ENCODE measurements at regions not wholly inside any gene's neighbourhood (a gene's known extent, or its start where the extent isn't known, plus 50 kb on each side); places are given as distances from the start of the nearest gene placed in this dataset.

DNA sequence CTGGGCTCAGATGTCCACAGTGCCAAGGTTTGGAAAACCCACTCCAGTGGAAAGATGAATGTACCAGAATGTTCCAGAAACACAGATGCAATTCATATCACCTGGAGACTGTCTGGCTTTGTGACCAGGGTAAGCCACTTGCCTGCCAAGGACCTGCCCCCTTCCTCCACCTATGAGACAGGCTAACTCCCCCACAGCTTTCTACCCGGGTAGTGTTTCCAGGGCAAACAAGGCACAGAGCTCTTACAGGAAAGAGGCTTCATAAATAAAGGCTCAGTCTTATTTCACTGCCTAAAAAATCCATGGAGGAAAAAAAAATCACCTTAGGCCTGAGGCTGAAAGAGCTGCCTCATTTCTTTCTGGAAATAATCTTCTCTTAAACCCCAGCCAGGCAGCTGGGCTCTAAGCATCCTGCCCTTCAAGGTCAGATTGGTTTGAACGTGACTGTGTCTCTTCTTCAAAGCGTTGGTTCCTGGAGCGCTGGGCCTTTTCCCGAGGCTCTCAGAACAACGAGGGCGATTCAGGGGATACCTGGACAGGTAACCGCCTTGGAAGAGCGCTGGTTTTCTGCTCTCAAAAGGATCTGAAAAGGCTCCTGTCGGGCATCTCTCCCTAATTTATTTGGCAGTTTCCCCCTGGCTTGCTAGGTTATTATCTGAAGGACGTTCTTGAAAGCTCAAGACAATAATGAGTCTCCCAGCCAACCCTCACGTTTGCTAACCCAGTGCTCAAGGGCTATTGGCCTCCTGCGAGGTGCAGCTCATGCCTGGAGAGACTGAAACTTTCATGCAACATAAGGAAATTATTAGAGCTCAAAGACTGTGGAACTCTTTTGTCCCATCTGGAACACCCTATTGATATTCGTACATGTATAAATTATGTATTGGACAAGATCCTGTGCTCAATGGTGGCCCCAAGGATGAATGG lies 199.2 kb upstream of the PMEPA1 start:
- Histone ChIP-seq H3K4me1 (ENCODE audit: insufficient read depth, low read length) (no peaks in the 10 kb centered on the region), H3K9me3 (ENCODE audit: insufficient read depth, low read depth, low read length) (no peaks in the 10 kb centered on the region), H3K4me3 (ENCODE audit: low read length) (no peak overlapping the region), H3K27me3 (ENCODE audit: insufficient read depth, low read length) (no peaks in the 10 kb centered on the region), H3K27ac (ENCODE audit: low read length) (no peak overlapping the region), H3K9ac (ENCODE audit: low read depth, low read length) (no peak overlapping the region), H3K36me3 (ENCODE audit: insufficient read depth, low read depth, low read length) (no peaks in the 10 kb centered on the region)

DNA sequence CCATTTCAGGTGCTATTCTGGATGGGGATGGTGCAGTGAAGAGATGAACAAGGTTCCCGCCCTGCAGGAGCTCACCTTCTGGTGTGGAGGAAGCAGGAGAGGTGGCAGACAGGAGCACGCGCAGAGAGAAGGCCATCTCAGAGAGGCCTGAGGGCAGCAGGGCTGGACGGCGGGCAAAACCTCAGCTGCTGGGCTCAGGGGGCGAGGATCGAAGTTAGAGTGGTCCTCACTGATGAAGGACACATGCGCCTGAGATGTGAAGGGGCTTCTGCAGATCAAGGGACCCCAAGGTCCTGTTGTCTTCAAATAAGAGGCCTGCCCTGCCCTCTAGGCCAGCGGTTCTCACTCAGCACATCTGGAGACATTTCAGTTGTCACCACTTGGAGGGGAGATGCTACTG lies 198.4 kb upstream of the PMEPA1 start:
- H3K4me1 ChIP-seq (ENCODE audit: insufficient read depth, low read length): no peaks in the 10 kb centered on the region
- H3K4me3 ChIP-seq (ENCODE audit: low read length): no peak overlapping the region
- H3K9ac ChIP-seq (ENCODE audit: low read depth, low read length): no peak overlapping the region
- no peaks in the 10 kb centered on the region for H3K27me3 ChIP-seq (ENCODE audit: insufficient read depth, low read length)
- no peaks in the 10 kb centered on the region for H3K36me3 ChIP-seq (ENCODE audit: insufficient read depth, low read depth, low read length)
- H3K9me3 ChIP-seq (ENCODE audit: insufficient read depth, low read depth, low read length): no peaks in the 10 kb centered on the region
- no peak overlapping the region for H3K27ac ChIP-seq (ENCODE audit: low read length)

DNA sequence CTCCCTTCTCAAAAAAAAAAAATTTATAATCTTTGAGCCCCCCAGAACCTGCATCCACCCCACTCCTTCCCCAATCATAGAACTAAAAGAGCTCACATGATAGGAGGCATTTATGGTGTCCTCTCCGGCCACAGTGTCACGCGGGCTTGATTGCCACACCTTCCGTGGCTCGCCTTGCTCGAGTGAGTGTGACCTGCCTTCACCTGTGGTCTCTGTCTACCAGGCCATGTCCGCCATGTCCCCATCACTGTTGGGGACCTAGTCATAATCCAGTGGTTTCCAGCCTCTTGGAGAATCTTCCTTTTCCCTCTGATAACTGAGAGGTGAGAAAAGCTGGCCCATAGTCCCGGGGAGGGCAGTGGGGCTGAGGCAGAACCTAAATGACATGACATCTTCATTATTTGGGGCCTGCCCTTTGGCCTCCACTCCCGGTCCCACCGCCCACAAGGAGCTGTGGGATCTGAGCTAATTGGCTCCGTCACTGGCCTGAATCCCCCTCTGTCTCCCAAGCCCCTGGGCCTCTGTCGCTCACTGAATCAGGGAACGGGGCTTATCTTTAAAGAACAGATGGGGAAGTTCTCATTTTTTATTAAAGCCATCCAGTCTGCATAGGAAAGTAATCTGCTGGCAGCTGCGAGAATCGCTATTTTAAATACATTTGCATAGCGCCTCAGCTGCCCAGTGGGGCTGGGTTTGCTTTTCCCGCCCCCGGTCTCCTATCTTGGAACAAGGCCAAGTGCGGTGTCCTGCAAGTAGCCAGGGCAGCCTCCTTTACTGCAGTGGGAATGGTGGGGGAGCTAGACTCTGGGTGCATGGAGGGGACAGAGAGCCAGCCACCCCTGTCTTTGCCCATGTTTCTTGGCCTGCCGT lies 197.6 kb upstream of the PMEPA1 start:
- H3K9me3 ChIP-seq (ENCODE audit: insufficient read depth, low read depth, low read length): no peaks in the 10 kb centered on the region
- H3K27me3 ChIP-seq (ENCODE audit: insufficient read depth, low read length): no peaks in the 10 kb centered on the region
- H3K4me3 ChIP-seq (ENCODE audit: low read length): no peak overlapping the region
- no peak overlapping the region for H3K9ac ChIP-seq (ENCODE audit: low read depth, low read length)
- H3K4me1 ChIP-seq (ENCODE audit: insufficient read depth, low read length): no peaks in the 10 kb centered on the region
- no peak overlapping the region for H3K27ac ChIP-seq (ENCODE audit: low read length)
- no peaks in the 10 kb centered on the region for H3K36me3 ChIP-seq (ENCODE audit: insufficient read depth, low read depth, low read length)

DNA sequence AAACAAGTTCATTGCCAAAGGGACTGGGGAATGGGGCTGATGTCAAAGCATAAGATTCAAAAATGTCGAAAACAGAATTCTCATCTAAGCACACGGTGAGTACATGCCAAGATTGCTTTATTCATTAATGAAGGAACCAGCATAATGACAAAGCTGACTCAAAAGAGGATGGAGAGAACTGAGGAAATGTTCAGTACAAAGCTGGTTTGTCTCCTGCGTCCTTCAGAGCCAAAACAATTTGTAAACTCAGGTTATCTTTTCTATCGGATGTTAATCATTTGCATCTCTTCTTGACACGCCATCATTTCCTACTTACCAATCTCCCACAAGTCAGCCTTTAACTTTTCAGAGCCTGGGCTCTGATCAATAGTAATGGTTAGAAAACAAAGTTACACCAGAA lies 195.6 kb upstream of the PMEPA1 start:
- peaks cover under 1% of the 10 kb centered on the region; the same call in 1 of the 2 replicates for H3K4me1 ChIP-seq (ENCODE audit: insufficient read depth, low read length)
- H3K27ac ChIP-seq (ENCODE audit: low read length): no peak overlapping the region
- no peaks in the 10 kb centered on the region for H3K9me3 ChIP-seq (ENCODE audit: insufficient read depth, low read depth, low read length)
- H3K36me3 ChIP-seq (ENCODE audit: insufficient read depth, low read depth, low read length): no peaks in the 10 kb centered on the region
- no peak overlapping the region for H3K4me3 ChIP-seq (ENCODE audit: low read length)
- no peak overlapping the region for H3K9ac ChIP-seq (ENCODE audit: low read depth, low read length)
- no peaks in the 10 kb centered on the region for H3K27me3 ChIP-seq (ENCODE audit: insufficient read depth, low read length)

DNA sequence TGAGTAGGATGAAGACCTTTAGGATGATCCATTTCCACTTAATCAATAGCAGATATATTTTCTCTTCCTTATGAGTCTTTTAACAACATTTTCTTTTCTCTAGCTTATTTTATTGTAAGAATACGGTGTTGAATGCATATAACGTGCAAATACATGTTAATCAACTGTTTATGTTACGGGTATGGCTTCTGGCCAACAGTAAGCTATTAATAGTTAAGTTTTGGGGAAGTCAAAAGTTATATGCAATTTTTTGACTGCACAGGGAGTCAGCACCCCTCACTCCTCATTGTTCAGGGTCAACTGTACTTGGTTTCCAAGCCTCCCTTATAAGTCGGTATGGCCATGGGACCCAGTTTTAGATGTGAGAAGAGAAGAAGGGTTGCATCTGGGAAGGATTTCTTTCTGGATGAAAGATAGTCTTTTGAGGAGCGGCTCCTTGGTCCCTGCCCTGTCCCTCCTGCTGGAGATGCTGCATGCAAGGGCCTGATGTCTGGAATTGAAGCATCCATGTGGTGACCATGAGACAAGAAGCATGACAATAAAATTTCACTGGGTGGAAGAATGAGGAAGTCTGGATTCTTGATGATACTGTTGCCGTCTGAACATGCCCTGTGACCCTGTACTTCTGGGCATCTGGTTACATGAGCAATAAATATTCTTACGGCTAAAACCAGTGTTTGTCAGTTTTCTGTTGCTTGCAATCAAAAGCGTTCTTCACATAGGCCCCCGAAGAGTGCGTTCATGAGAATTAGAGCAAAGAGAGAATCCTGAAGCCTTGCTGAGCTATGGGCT lies 194.7 kb upstream of the PMEPA1 start:
- no peak overlapping the region for H3K27ac ChIP-seq (ENCODE audit: low read length)
- H3K4me3 ChIP-seq (ENCODE audit: low read length): no peak overlapping the region
- no peaks in the 10 kb centered on the region for H3K27me3 ChIP-seq (ENCODE audit: insufficient read depth, low read length)
- H3K9ac ChIP-seq (ENCODE audit: low read depth, low read length): no peak overlapping the region
- H3K4me1 ChIP-seq (ENCODE audit: insufficient read depth, low read length): peaks cover 5% of the 10 kb centered on the region; the same call in 1 of the 2 replicates
- H3K36me3 ChIP-seq (ENCODE audit: insufficient read depth, low read depth, low read length): no peaks in the 10 kb centered on the region
- no peaks in the 10 kb centered on the region for H3K9me3 ChIP-seq (ENCODE audit: insufficient read depth, low read depth, low read length)

DNA sequence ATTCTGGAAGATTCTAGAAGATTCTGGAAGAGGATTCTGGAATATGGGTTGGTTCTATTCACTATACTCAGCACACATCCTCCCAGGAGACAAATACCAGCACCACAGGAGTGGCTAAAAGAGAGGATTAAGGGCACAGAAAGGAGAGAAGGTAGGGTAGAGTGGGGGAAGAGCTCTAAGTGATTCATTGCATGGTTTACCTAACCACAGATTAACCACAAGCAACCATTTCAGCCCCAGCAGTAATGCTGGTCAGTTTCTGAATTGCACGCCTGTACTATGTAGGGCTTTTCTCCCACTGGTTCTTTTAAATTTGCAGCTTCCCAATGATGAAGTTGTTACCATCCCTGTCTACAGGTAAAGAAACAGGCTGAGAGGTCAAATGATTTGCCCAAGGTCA lies 192.7 kb upstream of the PMEPA1 start:
- no peaks in the 10 kb centered on the region for H3K27me3 ChIP-seq (ENCODE audit: insufficient read depth, low read length)
- no peaks in the 10 kb centered on the region for H3K9me3 ChIP-seq (ENCODE audit: insufficient read depth, low read depth, low read length)
- no peak overlapping the region for H3K9ac ChIP-seq (ENCODE audit: low read depth, low read length)
- H3K4me3 ChIP-seq (ENCODE audit: low read length): no peak overlapping the region
- no peak overlapping the region for H3K27ac ChIP-seq (ENCODE audit: low read length)
- peaks cover 5% of the 10 kb centered on the region; the same call in 1 of the 2 replicates for H3K4me1 ChIP-seq (ENCODE audit: insufficient read depth, low read length)
- no peaks in the 10 kb centered on the region for H3K36me3 ChIP-seq (ENCODE audit: insufficient read depth, low read depth, low read length)

DNA sequence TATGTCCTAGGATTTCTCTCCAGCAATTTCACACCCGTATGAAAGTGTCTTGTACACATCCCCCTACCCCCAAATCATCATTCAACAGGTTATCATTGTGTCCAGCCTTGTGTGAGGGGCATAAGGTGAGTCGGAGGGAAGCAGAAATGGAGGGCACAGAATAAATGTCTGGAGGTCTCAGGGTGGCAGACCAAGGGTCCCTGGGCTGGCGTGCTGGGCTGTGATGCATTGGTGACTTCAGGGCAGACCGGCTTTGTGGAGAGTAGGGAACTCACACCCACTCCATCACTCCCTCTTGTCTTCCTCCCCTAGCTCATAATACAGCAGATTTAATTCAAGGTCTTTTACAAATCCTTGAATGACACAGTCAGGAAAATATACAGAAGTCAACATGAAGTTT lies 191.7 kb upstream of the PMEPA1 start:
- no peaks in the 10 kb centered on the region for H3K36me3 ChIP-seq (ENCODE audit: insufficient read depth, low read depth, low read length)
- no peak overlapping the region for H3K4me3 ChIP-seq (ENCODE audit: low read length)
- H3K27ac ChIP-seq (ENCODE audit: low read length): no peak overlapping the region
- no peak overlapping the region for H3K9ac ChIP-seq (ENCODE audit: low read depth, low read length)
- no peaks in the 10 kb centered on the region for H3K9me3 ChIP-seq (ENCODE audit: insufficient read depth, low read depth, low read length)
- peaks cover 5% of the 10 kb centered on the region; the same call in 1 of the 2 replicates for H3K4me1 ChIP-seq (ENCODE audit: insufficient read depth, low read length)
- no peaks in the 10 kb centered on the region for H3K27me3 ChIP-seq (ENCODE audit: insufficient read depth, low read length)

DNA sequence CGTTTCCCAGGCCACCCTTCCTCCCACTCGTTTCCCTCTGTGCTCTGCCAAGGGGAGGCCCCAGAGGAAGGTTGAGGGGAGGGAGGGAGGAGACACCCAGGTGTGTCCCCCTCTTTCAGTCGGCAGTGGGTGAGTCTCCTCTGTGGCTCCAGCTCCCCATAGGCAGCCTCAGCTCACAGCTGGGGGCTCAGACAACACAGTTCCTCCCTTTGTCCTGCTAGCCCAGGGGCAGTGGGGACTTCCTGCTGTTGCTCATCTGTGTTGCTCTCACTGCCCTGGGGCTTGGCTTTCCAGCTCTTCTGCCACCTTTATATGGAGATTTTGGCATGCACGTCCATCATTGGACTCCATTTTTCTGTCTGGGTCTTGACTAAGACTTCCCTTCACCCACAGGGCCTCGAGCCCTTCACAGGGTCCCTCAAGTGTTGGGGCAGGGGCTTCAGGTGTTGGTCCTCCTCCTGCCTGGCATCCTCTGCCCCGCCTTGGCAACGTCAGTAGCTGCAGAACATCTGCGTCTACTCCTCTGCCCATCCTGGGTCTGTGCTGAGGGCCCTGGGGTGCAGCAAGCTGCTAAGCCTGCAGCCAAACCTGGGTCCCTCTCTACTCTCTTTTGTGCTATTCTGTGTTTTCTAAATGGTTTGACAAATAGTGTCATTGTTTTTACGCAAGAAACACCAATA lies 190.6 kb upstream of the PMEPA1 start:
- Histone ChIP-seq H3K27ac (ENCODE audit: low read length) (no peak overlapping the region), H3K9me3 (ENCODE audit: insufficient read depth, low read depth, low read length) (no peaks in the 10 kb centered on the region), H3K4me3 (ENCODE audit: low read length) (no peak overlapping the region), H3K27me3 (ENCODE audit: insufficient read depth, low read length) (no peaks in the 10 kb centered on the region), H3K4me1 (ENCODE audit: insufficient read depth, low read length) (peaks cover 5% of the 10 kb centered on the region; the same call in 1 of the 2 replicates), H3K9ac (ENCODE audit: low read depth, low read length) (no peak overlapping the region), H3K36me3 (ENCODE audit: insufficient read depth, low read depth, low read length) (no peaks in the 10 kb centered on the region)

DNA sequence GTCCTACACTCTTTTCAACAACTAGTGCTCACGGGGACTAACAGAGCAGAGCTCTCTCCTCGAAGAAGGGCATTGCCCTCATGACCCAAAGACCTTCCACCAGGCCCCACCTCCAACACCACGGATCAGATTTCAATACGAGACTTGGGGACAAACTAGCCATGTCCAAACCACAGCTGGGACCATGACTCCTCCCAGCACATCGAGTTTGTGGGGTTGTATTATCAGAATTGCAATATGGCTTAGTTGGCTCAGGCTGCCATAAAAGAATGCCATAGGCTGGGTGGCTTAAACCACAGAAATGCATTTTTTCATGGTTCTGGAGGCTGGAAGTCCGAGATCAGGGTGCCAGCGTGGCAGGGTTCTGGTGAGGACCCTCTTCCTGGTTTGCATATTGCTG lies 189.7 kb upstream of the PMEPA1 start:
- Histone ChIP-seq H3K9me3 (ENCODE audit: insufficient read depth, low read depth, low read length) (no peaks in the 10 kb centered on the region), H3K36me3 (ENCODE audit: insufficient read depth, low read depth, low read length) (no peaks in the 10 kb centered on the region), H3K4me1 (ENCODE audit: insufficient read depth, low read length) (peaks cover 5% of the 10 kb centered on the region; the same call in 1 of the 2 replicates), H3K27me3 (ENCODE audit: insufficient read depth, low read length) (no peaks in the 10 kb centered on the region), H3K27ac (ENCODE audit: low read length) (no peak overlapping the region), H3K9ac (ENCODE audit: low read depth, low read length) (no peak overlapping the region), H3K4me3 (ENCODE audit: low read length) (no peak overlapping the region)

DNA sequence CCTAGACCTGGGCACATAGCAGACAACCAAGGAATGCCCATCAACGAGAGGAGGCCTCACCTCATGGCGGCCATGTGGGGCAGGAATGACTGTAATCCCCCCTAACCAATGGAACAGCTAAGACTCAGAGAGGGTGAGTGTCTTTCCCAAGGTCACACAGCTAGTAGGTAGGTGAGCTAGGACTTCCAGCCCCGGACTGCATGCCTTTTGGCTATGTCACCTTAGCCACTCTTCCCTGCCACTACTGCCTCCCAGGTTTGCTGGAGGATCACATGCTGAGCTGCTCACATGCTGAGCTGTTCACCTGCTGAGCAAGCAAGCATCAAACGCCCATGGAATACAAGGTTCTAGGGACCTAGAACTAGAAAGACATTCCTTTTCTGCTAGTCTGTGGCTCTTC lies 188.5 kb upstream of the PMEPA1 start:
- Histone ChIP-seq H3K4me3 (ENCODE audit: low read length) (no peak overlapping the region), H3K27ac (ENCODE audit: low read length) (no peak overlapping the region), H3K9ac (ENCODE audit: low read depth, low read length) (no peak overlapping the region), H3K9me3 (ENCODE audit: insufficient read depth, low read depth, low read length) (no peaks in the 10 kb centered on the region), H3K27me3 (ENCODE audit: insufficient read depth, low read length) (peaks cover 3% of the 10 kb centered on the region; the same call in 1 of the 2 replicates), H3K4me1 (ENCODE audit: insufficient read depth, low read length) (peaks cover 5% of the 10 kb centered on the region; the same call in 1 of the 2 replicates), H3K36me3 (ENCODE audit: insufficient read depth, low read depth, low read length) (no peaks in the 10 kb centered on the region)

DNA sequence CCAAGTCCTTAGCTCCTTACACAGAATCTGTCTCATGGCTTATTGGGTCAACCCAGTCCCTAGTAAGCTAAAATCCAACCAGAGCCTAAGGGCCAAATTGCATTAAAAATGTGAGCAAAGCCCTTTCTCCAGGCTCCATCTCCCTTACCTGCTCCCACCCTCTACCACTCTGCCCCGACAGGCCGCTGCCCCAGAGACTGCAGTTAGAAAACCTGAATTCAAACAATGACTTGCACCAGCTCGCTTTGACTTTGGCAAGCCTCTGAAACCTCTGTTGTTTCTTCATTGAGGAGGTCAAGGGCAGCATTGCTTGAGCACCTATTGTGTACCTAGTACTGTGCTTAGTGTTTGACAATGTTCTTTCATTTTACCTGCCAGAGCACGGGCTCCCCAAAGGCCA lies 188.1 kb upstream of the PMEPA1 start:
- Histone ChIP-seq H3K36me3 (ENCODE audit: insufficient read depth, low read depth, low read length) (no peaks in the 10 kb centered on the region), H3K4me1 (ENCODE audit: insufficient read depth, low read length) (peaks cover 5% of the 10 kb centered on the region; the same call in 1 of the 2 replicates), H3K9me3 (ENCODE audit: insufficient read depth, low read depth, low read length) (no peaks in the 10 kb centered on the region), H3K4me3 (ENCODE audit: low read length) (no peak overlapping the region), H3K9ac (ENCODE audit: low read depth, low read length) (no peak overlapping the region), H3K27me3 (ENCODE audit: insufficient read depth, low read length) (peaks cover 3% of the 10 kb centered on the region; the same call in 1 of the 2 replicates), H3K27ac (ENCODE audit: low read length) (no peak overlapping the region)

Measured in iPS-20b (cell line).